Activated naive CD4-positive, alpha-beta T cell treated with anti-CD3 and anti-CD28 coated beads for 36 hours (primary cell): ENCODE measurements at regions not wholly inside any gene's neighbourhood (a gene's known extent, or its start where the extent isn't known, plus 50 kb on each side); places are given as distances from the start of the nearest gene placed in this dataset.
"Not testable (repeated sequence)": the region's sequence is repeated elsewhere in the genome, so short reads cannot be mapped to it uniquely, and the experiment has no call there.

ENCODE experiments used
- CTCF ChIA-PET: fragments of 350-600 bp; sonication (Branson Sonifier 250); formaldehyde crosslinking; loops from one replicate; lab custom pipeline; 2021; ENCODE audit warnings: antibody characterized with exemption; lab: Charles Lee
- DNase-seq: peaks from one replicate; pipeline ENCODE4 v3.0.0-alpha.2; 2020
- H3K27ac Mint-ChIP-seq: one replicate; pipeline ENCODE4 v1.8.0; 2021; ENCODE audit warnings: mild to moderate bottlenecking, mixed read lengths
- H3K27me3 Mint-ChIP-seq: one replicate; pipeline ENCODE4 v1.8.0; 2021; ENCODE audit warnings: low read depth, mixed read lengths
- H3K36me3 Mint-ChIP-seq: one replicate; pipeline ENCODE4 v1.8.0; 2021; ENCODE audit warnings: low read depth, mixed read lengths
- H3K4me1 Mint-ChIP-seq: one replicate; pipeline ENCODE4 v1.8.0; 2021; ENCODE audit warnings: low read depth, mixed read lengths
- H3K4me3 Mint-ChIP-seq: one replicate; pipeline ENCODE4 v1.8.0; 2021; ENCODE audit warnings: mild to moderate bottlenecking, moderate library complexity, mixed read lengths
- H3K9me3 Mint-ChIP-seq: one replicate; pipeline ENCODE4 v1.8.0; 2021; ENCODE audit warnings: mixed read lengths
- intact Hi-C: fragments of 100-400 bp; cut with micrococcal nuclease; formaldehyde crosslinking; loops from one replicate; pipeline ENCODE4 v1.15.1; 2023

GRCh38 chr2:12628541-12628940 lies 88.2 kb upstream of the TRIB2 start:
- DNase-seq, intact Hi-C loops, H3K27ac Mint-ChIP-seq, H3K9me3 Mint-ChIP-seq, H3K27me3 Mint-ChIP-seq, H3K4me3 Mint-ChIP-seq, CTCF ChIA-PET, H3K36me3 Mint-ChIP-seq: not testable (repeated sequence)
- peaks cover 17% of the 10 kb centered on the region for H3K4me1 Mint-ChIP-seq

- Mint-ChIP-seq H3K9me3 (no peaks in the 10 kb centered on the region), H3K27me3 (no peaks in the 10 kb centered on the region), H3K36me3 (no peaks in the 10 kb centered on the region), H3K4me1 (peaks cover 25% of the 10 kb centered on the region), H3K4me3 (no peak overlapping the region), H3K27ac (no peak overlapping the region)
- CTCF ChIA-PET: no interaction called here
- intact Hi-C loops: loop anchor here (2.0 kb wide), 1 partner anchor 64 kb away; no protein-coding TSS in a partner anchor
- no peak for DNase-seq
Measured at GRCh38 chr2:12636837-12637581, 79.7 kb upstream of the TRIB2 start.

DNA sequence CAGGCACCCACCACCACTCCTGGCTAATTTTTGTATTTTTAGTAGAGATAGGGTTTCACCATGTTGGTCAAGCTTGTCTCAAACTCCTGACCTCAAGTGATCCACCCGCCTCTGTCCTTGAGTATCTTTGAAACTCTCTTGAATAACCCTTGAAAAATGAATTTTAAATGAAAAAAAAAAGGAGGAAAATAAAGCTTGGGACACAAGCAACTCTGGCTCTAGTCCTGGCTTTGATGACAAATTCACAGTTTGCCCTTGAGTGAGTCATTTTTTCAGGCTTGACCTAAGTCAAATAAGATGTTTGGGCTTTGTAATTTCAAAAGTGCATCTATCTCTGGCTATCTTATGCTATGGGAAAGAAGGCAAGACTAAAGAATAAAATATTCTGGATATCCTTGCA lies 79.0 kb upstream of the TRIB2 start:
- intact Hi-C loops: loop anchor here (2.0 kb wide), 1 partner anchor 63 kb away; no protein-coding TSS in a partner anchor
- Mint-ChIP-seq H3K27ac (no peak overlapping the region), H3K36me3 (no peaks in the 10 kb centered on the region), H3K27me3 (no peaks in the 10 kb centered on the region), H3K9me3 (no peaks in the 10 kb centered on the region), H3K4me3 (no peak overlapping the region), H3K4me1 (peaks cover 25% of the 10 kb centered on the region)
- DNase-seq: no peak
- CTCF ChIA-PET: no interaction called here

GRCh38 chr2:12641441-12641840 lies 75.3 kb upstream of the TRIB2 start:
- intact Hi-C loops: no loop called here
- H3K4me3 Mint-ChIP-seq: no peak overlapping the region
- no peak for DNase-seq
- peaks cover 3% of the 10 kb centered on the region for H3K9me3 Mint-ChIP-seq
- CTCF ChIA-PET: no interaction called here
- no peaks in the 10 kb centered on the region for H3K27me3 Mint-ChIP-seq
- peaks cover 17% of the 10 kb centered on the region for H3K4me1 Mint-ChIP-seq
- no peak overlapping the region for H3K27ac Mint-ChIP-seq
- peaks cover 2% of the 10 kb centered on the region for H3K36me3 Mint-ChIP-seq

DNA sequence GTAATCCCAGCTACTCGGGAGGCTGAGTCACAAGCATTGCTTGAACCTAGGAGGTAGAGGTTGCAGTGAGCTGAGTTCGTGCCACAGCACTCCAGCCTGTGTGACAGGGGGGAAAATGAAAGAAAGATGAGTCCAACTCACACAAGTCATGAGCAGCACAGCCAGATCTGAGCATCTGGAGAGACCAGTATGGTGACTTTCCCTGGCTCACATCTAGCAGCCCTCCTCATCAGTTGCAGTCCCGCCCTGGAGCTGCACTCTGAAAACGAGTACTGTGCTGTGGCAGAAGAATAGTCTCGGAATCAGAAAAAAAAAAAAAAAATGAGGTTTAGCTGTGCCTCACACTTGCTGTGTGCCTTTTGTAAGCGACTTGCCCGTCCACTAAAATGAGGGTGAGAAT lies 74.4 kb upstream of the TRIB2 start:
- Mint-ChIP-seq H3K4me1 (peaks cover 8% of the 10 kb centered on the region), H3K36me3 (peaks cover 2% of the 10 kb centered on the region), H3K27ac (no peak overlapping the region), H3K4me3 (no peak overlapping the region), H3K27me3 (no peaks in the 10 kb centered on the region), H3K9me3 (peaks cover 8% of the 10 kb centered on the region)
- intact Hi-C loops: no loop called here
- CTCF ChIA-PET: interaction anchor here (0.6 to 0.7 kb wide), 2 partner anchors 226 to 227 kb away, joined by 3 read pairs; no protein-coding TSS in a partner anchor
- no peak for DNase-seq

- Mint-ChIP-seq H3K36me3 (peaks cover 2% of the 10 kb centered on the region), H3K27ac (no peak overlapping the region), H3K4me3 (no peak overlapping the region), H3K4me1 (peaks cover 6% of the 10 kb centered on the region), H3K27me3 (no peaks in the 10 kb centered on the region), H3K9me3 (peaks cover 8% of the 10 kb centered on the region)
- intact Hi-C loops: no loop called here
- CTCF ChIA-PET: no interaction called here
- no peak for DNase-seq
Measured at GRCh38 chr2:12642859-12643258, 73.9 kb upstream of the TRIB2 start.

GRCh38 chr2:12649602-12650400 lies 66.9 kb upstream of the TRIB2 start:
- CTCF ChIA-PET: no interaction called here
- H3K9me3 Mint-ChIP-seq: peaks cover 8% of the 10 kb centered on the region
- peaks cover 2% of the 10 kb centered on the region for H3K36me3 Mint-ChIP-seq
- H3K4me1 Mint-ChIP-seq: peaks cover 3% of the 10 kb centered on the region
- no peak overlapping the region for H3K4me3 Mint-ChIP-seq
- DNase-seq: no peak
- no peak overlapping the region for H3K27ac Mint-ChIP-seq
- intact Hi-C loops: no loop called here
- no peaks in the 10 kb centered on the region for H3K27me3 Mint-ChIP-seq

DNA sequence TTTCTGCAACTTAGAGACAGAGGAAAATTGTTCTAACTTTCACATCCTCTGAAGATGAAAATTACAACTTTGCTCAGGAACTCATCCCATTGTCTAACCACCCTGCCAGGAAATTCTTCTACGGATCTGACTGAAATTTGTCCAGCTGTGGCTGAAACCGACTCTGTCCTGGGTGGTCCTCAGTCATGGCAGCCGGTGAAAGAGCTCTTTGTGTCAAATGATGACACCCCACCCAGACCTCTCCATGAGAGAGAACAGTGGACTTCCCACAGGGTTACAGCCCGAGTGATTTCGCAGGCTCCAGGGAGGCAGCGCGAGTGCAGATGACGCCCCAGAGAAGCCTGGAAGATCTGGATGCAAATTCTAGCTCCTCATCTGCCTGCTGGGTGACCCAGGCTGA lies 65.1 kb upstream of the TRIB2 start:
- no peaks in the 10 kb centered on the region for H3K27me3 Mint-ChIP-seq
- intact Hi-C loops: no loop called here
- no peak for DNase-seq
- peaks cover 3% of the 10 kb centered on the region for H3K4me1 Mint-ChIP-seq
- no peaks in the 10 kb centered on the region for H3K36me3 Mint-ChIP-seq
- CTCF ChIA-PET: no interaction called here
- H3K4me3 Mint-ChIP-seq: no peak overlapping the region
- no peak overlapping the region for H3K27ac Mint-ChIP-seq
- peaks cover 4% of the 10 kb centered on the region for H3K9me3 Mint-ChIP-seq

DNA sequence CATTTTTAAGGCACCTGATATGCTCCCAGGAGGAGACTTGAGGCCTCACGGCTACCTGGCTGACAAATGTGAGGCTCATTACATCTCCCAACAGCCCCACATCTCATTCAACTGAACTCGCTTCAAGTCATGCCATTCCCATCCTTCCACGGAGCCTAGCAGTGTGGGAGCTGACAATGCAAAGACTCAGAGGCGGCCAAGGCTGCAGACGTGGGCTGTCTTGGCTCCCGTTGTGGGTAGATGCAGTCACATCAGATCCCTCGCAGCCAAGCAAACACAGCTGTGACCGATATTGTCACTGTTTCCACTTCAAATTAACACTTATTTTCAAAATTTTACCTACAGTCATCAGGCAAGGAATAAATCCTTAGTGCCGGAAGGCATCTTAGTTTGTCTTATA lies 64.0 kb upstream of the TRIB2 start:
- Mint-ChIP-seq H3K9me3 (no peaks in the 10 kb centered on the region), H3K27me3 (no peaks in the 10 kb centered on the region), H3K27ac (no peak overlapping the region), H3K36me3 (no peaks in the 10 kb centered on the region), H3K4me1 (peaks cover 6% of the 10 kb centered on the region), H3K4me3 (no peak overlapping the region)
- CTCF ChIA-PET: no interaction called here
- intact Hi-C loops: no loop called here
- DNase-seq: no peak

DNA sequence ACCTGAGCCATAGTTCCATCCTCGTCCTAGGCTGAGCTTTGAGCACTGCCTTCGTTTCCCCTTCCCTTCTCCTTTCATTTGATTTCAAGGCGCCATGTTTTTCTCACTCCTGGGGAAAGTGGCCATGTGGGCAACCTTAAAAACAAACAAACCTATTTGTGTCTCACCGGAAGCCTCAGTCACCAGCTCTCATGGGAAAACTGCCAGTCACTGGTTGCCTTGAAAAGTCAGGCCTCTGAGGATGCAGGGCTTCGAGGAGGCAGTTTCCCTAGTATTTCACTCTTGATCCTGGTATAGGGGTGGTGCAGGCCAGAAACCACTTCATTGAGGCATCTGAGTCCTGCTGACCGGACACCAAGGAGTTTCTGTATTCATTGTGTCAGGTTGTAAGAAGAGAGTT lies 59.2 kb upstream of the TRIB2 start:
- H3K36me3 Mint-ChIP-seq: no peaks in the 10 kb centered on the region
- CTCF ChIA-PET: interaction anchor here (1.0 kb wide), 1 partner anchor 15 kb away, joined by 6 read pairs; no protein-coding TSS in a partner anchor
- H3K27ac Mint-ChIP-seq: no peak overlapping the region
- H3K4me1 Mint-ChIP-seq: peaks cover 15% of the 10 kb centered on the region
- no peak for DNase-seq
- peaks cover 1% of the 10 kb centered on the region for H3K9me3 Mint-ChIP-seq
- H3K4me3 Mint-ChIP-seq: no peak overlapping the region
- intact Hi-C loops: loop anchor here (5.0 kb wide), 1 partner anchor 50 kb away; no protein-coding TSS in a partner anchor
- H3K27me3 Mint-ChIP-seq: no peaks in the 10 kb centered on the region

DNA sequence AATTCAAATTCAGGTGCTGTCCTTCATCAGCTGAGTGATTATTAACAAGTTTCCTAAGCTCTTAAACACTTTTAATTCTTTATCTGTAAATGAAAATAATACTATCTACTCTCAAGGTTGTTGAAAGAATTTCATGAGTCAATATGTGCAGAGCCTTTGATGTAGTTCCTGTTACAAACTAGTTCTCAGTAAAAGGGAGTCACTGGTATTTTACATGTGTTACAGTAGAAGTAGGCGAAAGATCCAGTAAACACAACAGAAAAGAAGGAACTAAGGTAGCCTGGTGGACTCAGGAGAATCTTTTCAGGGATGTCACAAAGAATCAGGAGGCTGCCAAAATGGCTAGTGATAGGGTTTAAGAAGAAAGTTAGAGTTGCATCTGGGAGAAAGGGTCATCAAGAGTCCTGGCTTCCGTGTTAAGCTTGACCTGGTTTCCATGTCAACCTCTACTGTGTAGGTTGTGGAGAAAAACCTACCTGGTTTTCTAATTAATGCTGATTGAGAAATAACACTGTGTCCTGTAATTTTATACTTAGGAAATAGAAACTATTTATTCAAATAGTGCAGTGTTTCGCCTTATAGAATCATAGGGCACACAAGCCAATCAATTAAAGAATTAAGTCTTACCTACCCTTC lies 58.3 kb upstream of the TRIB2 start:
- intact Hi-C loops: loop anchor here (1.0 to 5.0 kb wide), 2 partner anchors 49 to 104 kb away; no protein-coding TSS in a partner anchor

GRCh38 chr2:12661489-12661888 lies 55.2 kb upstream of the TRIB2 start:
- CTCF ChIA-PET: no interaction called here
- H3K4me1 Mint-ChIP-seq: peaks cover 15% of the 10 kb centered on the region
- no peak for DNase-seq
- no peaks in the 10 kb centered on the region for H3K27me3 Mint-ChIP-seq
- H3K9me3 Mint-ChIP-seq: peaks cover 6% of the 10 kb centered on the region
- H3K4me3 Mint-ChIP-seq: no peak overlapping the region
- peaks cover 3% of the 10 kb centered on the region for H3K36me3 Mint-ChIP-seq
- no peak overlapping the region for H3K27ac Mint-ChIP-seq
- intact Hi-C loops: no loop called here

More for the DNA sequence above, 58.3 kb upstream of the TRIB2 start:
- CTCF ChIA-PET: interaction anchor here (0.7 kb wide), 1 partner anchor 578 kb away, joined by 3 read pairs; no protein-coding TSS in a partner anchor
- H3K36me3 Mint-ChIP-seq: no peaks in the 10 kb centered on the region
- no peak overlapping the region for H3K4me3 Mint-ChIP-seq
- no peaks in the 10 kb centered on the region for H3K27me3 Mint-ChIP-seq
- no peak for DNase-seq
- H3K9me3 Mint-ChIP-seq: peaks cover 1% of the 10 kb centered on the region
- peaks cover 15% of the 10 kb centered on the region for H3K4me1 Mint-ChIP-seq
- peak overlapping the region; percentile 59 for H3K27ac Mint-ChIP-seq
